ENCODE measurements at regions not wholly inside any gene's neighbourhood (a gene's known extent, or its start where the extent isn't known, plus 50 kb on each side); places are given as distances from the start of the nearest gene placed in this dataset.

- Histone ChIP-seq H3K36me3 (ENCODE audit: control insufficient read depth in 2 of 2, insufficient read depth in 1 of 2, low read length in 2 of 2) (no peaks in the 10 kb centered on the region), H3K4me3 (ENCODE audit: low read depth, low read length) (no peak overlapping the region), H3K4me1 (ENCODE audit: control insufficient read depth, insufficient read depth, low read length) (no peaks in the 10 kb centered on the region; the same call in 1 of the 2 replicates), H3K9me3 (ENCODE audit: control insufficient read depth, insufficient read depth, low read depth, low read length) (no peaks in the 10 kb centered on the region), H3K27ac (ENCODE audit: extremely low read depth, low read depth, low read length) (no peak overlapping the region)
- POLR2A ChIA-PET: no interaction called here
- TF ChIP-seq, protein P1, sequence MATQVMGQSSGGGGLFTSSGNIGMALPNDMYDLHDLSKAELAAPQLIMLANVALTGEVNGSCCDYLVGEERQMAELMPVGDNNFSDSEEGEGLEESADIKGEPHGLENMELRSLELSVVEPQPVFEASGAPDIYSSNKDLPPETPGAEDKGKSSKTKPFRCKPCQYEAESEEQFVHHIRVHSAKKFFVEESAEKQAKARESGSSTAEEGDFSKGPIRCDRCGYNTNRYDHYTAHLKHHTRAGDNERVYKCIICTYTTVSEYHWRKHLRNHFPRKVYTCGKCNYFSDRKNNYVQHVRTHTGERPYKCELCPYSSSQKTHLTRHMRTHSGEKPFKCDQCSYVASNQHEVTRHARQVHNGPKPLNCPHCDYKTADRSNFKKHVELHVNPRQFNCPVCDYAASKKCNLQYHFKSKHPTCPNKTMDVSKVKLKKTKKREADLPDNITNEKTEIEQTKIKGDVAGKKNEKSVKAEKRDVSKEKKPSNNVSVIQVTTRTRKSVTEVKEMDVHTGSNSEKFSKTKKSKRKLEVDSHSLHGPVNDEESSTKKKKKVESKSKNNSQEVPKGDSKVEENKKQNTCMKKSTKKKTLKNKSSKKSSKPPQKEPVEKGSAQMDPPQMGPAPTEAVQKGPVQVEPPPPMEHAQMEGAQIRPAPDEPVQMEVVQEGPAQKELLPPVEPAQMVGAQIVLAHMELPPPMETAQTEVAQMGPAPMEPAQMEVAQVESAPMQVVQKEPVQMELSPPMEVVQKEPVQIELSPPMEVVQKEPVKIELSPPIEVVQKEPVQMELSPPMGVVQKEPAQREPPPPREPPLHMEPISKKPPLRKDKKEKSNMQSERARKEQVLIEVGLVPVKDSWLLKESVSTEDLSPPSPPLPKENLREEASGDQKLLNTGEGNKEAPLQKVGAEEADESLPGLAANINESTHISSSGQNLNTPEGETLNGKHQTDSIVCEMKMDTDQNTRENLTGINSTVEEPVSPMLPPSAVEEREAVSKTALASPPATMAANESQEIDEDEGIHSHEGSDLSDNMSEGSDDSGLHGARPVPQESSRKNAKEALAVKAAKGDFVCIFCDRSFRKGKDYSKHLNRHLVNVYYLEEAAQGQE (tag by site-specific recombination; IDR thresholded peaks at IDR 0.05): peak; percentile 79
- no peak for TF ChIP-seq ZNF169 (tag by site-specific recombination; IDR thresholded peaks at IDR 0.05)
- TF ChIP-seq ZNF426 (tag by site-specific recombination; IDR thresholded peaks at IDR 0.05): no peak
- CTCF ChIA-PET: no interaction called here
These were observed 69.2 kb downstream of the MARCHF4 start for GRCh38 chr2:216302981-216303676.

DNA sequence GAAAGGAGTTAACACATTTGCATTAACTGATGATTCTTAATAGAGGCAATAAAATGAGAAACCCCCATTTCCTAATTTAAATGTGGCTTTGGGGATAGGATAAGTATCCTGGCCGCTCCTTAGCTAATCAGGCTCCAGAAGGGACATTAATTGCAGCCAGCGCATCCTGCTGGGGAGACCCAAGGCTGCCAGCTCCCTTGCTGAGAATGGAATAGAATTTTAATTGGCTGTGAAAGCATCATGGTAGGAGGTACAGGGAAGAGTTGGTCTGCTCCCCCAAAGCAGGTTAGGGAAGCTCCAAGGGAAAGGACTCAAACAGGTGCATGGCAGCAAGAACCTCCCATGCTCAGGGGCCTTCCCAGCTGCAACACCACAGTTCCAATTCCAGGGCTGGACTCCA lies 71.4 kb downstream of the MARCHF4 start:
- H3K4me1 ChIP-seq (ENCODE audit: control insufficient read depth, insufficient read depth, low read length): no peaks in the 10 kb centered on the region
- CTCF ChIA-PET: interaction anchor here (0.6 to 0.7 kb wide), 2 partner anchors 17 to 213 kb away, joined by 3 to 5 read pairs; no protein-coding TSS in a partner anchor

GRCh38 chr2:216299588-216299987 lies 72.7 kb downstream of the MARCHF4 start:
- POLR2A ChIA-PET: no interaction called here
- no peak overlapping the region for H3K27ac ChIP-seq (ENCODE audit: extremely low read depth, low read depth, low read length)
- CTCF ChIA-PET: interaction anchor here (0.8 kb wide), 1 partner anchor 73 kb away, joined by 3 read pairs; no protein-coding TSS in a partner anchor
- H3K9me3 ChIP-seq (ENCODE audit: control insufficient read depth, insufficient read depth, low read depth, low read length): no peaks in the 10 kb centered on the region
- no peaks in the 10 kb centered on the region for H3K36me3 ChIP-seq (ENCODE audit: control insufficient read depth in 2 of 2, insufficient read depth in 1 of 2, low read length in 2 of 2)
- TF ChIP-seq ZNF221 (tag by site-specific recombination; IDR thresholded peaks at IDR 0.05; ENCODE audit: borderline replicate concordance): no peak
- no peak for TF ChIP-seq ZNF488 (tag by site-specific recombination; IDR thresholded peaks at IDR 0.05)
- no peak for TF ChIP-seq ZNF16 (tag by site-specific recombination; IDR thresholded peaks at IDR 0.05; ENCODE audit: low read depth)
- TF ChIP-seq ZNF394 (tag by site-specific recombination; IDR thresholded peaks at IDR 0.05; ENCODE audit: borderline replicate concordance): no peak
- TF ChIP-seq ZNF426 (tag by site-specific recombination; IDR thresholded peaks at IDR 0.05): no peak
- TF ChIP-seq ZNF621 (tag by site-specific recombination; IDR thresholded peaks at IDR 0.05): no peak
- TF ChIP-seq ZNF302 (tag by site-specific recombination; IDR thresholded peaks at IDR 0.05; ENCODE audit: low read depth): no peak
- H3K4me3 ChIP-seq (ENCODE audit: low read depth, low read length): no peak overlapping the region
- H3K4me1 ChIP-seq (ENCODE audit: control insufficient read depth, insufficient read depth, low read length): no peaks in the 10 kb centered on the region

More for the DNA sequence above, 71.4 kb downstream of the MARCHF4 start:
- no peak for TF ChIP-seq ZNF830 (tag by site-specific recombination; IDR thresholded peaks at IDR 0.05; ENCODE audit: low read depth)
- no peak for TF ChIP-seq ZBTB48 (tag by site-specific recombination; IDR thresholded peaks at IDR 0.05)
- TF ChIP-seq GLIS1 (tag by site-specific recombination; IDR thresholded peaks at IDR 0.05): 0 out of 2 replicates have a peak, but pooled peaks have one; percentile 28
- H3K36me3 ChIP-seq (ENCODE audit: control insufficient read depth in 2 of 2, insufficient read depth in 1 of 2, low read length in 2 of 2): no peaks in the 10 kb centered on the region
- POLR2A ChIA-PET: no interaction called here
- H3K27ac ChIP-seq (ENCODE audit: extremely low read depth, low read depth, low read length): no peak overlapping the region
- no peak overlapping the region for H3K4me3 ChIP-seq (ENCODE audit: low read depth, low read length)
- H3K9me3 ChIP-seq (ENCODE audit: control insufficient read depth, insufficient read depth, low read depth, low read length): no peaks in the 10 kb centered on the region
